ENCODE measurements at regions not wholly inside any gene's neighbourhood (a gene's known extent, or its start where the extent isn't known, plus 50 kb on each side); places are given as distances from the start of the nearest gene placed in this dataset.

DNA sequence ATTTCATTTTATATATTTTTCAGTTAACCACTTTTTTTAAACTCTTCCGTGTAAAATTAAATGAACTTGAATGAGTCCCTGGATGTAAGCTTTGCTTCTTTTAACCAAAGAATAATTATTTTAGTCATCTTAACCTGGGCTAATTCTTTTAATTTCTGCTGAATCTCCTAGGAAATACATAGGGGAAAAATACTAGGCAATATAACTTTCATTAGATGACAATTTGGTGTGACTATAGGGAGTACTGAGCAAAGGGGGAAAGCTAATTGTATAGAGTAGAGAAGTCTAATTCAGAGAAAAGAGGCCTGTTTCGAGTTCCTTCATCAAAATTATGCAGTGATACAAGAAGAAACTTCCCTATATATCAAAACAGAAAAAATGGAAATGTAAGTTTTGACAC is 388.1 kb downstream of the NOVA1 start:
- Mint-ChIP-seq H3K27ac (ENCODE audit: unreplicated experiment) (no peak overlapping the region), H3K4me1 (ENCODE audit: unreplicated experiment) (no peaks in the 10 kb centered on the region), H3K36me3 (ENCODE audit: low read depth, unreplicated experiment) (no peaks in the 10 kb centered on the region), H3K4me3 (ENCODE audit: unreplicated experiment) (no peak overlapping the region), H3K27me3 (ENCODE audit: unreplicated experiment) (peaks cover 3% of the 10 kb centered on the region), H3K9me3 (ENCODE audit: unreplicated experiment) (no peaks in the 10 kb centered on the region)
- DNase-seq (ENCODE audit: low spot score) = no peak
- TF ChIP-seq, protein P1, sequence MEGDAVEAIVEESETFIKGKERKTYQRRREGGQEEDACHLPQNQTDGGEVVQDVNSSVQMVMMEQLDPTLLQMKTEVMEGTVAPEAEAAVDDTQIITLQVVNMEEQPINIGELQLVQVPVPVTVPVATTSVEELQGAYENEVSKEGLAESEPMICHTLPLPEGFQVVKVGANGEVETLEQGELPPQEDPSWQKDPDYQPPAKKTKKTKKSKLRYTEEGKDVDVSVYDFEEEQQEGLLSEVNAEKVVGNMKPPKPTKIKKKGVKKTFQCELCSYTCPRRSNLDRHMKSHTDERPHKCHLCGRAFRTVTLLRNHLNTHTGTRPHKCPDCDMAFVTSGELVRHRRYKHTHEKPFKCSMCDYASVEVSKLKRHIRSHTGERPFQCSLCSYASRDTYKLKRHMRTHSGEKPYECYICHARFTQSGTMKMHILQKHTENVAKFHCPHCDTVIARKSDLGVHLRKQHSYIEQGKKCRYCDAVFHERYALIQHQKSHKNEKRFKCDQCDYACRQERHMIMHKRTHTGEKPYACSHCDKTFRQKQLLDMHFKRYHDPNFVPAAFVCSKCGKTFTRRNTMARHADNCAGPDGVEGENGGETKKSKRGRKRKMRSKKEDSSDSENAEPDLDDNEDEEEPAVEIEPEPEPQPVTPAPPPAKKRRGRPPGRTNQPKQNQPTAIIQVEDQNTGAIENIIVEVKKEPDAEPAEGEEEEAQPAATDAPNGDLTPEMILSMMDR (IDR thresholded peaks at IDR 0.05; ENCODE audit: unreplicated experiment) = no peak

DNA sequence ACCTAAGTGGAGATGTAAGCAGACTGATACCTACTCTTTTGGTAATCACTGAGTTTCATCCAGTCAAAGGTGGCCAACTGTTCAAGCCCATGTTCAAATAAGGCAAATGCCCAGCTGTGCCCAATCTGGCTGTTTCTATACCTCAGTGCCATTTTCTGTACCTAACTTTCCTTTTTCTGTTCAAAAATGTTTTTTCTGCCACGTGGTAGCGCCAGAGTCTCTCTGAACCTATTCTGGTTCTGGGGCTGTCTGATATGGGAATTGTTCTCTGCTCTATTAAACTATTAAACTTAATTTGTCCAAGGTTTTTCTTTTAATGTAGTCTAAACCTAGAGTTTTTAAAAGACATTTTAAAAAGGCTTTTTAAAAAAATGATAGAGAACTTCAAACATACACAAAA is 391.2 kb downstream of the NOVA1 start:
- no peak for DNase-seq (ENCODE audit: low spot score)
- TF ChIP-seq, protein P1 (IDR thresholded peaks at IDR 0.05; ENCODE audit: unreplicated experiment) = no peak
- no peaks in the 10 kb centered on the region for H3K36me3 Mint-ChIP-seq (ENCODE audit: low read depth, unreplicated experiment)
- no peaks in the 10 kb centered on the region for H3K4me1 Mint-ChIP-seq (ENCODE audit: unreplicated experiment)
- H3K27ac Mint-ChIP-seq (ENCODE audit: unreplicated experiment) = no peak overlapping the region
- no peaks in the 10 kb centered on the region for H3K9me3 Mint-ChIP-seq (ENCODE audit: unreplicated experiment)
- H3K4me3 Mint-ChIP-seq (ENCODE audit: unreplicated experiment) = no peak overlapping the region
- peaks cover 7% of the 10 kb centered on the region for H3K27me3 Mint-ChIP-seq (ENCODE audit: unreplicated experiment)

DNA sequence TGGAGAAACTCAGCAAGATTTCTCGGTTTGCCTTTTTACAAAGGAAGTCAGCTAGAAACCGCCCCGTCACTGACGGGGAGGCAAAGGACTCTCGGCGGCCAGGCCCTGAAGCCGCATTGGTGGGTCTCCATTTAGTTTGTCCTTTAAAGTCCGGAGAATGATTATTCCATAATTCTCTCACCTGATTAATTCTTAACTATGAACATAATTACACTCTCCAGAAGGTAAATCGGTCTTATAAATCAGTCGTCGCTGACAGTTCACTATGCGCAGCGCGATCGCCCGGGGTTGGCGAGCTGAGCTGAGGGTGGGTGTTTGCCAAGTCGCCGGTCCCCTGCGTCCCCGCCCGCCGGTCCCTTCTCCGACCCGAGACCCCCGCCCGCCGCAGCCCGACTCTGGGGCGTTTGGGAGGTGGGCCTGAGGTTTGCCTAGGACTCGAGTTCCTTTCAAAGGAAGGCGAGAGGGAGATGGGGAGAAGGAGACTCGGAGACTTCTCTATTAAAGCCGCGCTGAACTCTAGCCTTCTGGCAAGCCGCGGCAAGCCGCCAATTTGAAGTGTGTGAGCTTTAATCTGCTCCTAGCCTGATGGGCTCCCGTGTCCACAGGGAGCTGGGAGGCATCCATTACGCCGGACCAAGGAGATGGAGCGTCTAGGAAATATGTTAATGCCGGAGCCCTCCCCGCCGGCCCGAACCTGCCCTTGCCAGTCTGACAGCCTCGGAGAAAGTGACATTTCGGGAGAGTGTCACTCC is 392.9 kb downstream of the NOVA1 start:
- H3K27ac Mint-ChIP-seq (ENCODE audit: unreplicated experiment) = no peak overlapping the region
- TF ChIP-seq, protein P1 (IDR thresholded peaks at IDR 0.05; ENCODE audit: unreplicated experiment) = no peak
- no peaks in the 10 kb centered on the region for H3K36me3 Mint-ChIP-seq (ENCODE audit: low read depth, unreplicated experiment)
- H3K9me3 Mint-ChIP-seq (ENCODE audit: unreplicated experiment) = no peaks in the 10 kb centered on the region
- peak; percentile 33 for DNase-seq (ENCODE audit: low spot score)
- peaks cover 7% of the 10 kb centered on the region for H3K27me3 Mint-ChIP-seq (ENCODE audit: unreplicated experiment)
- H3K4me1 Mint-ChIP-seq (ENCODE audit: unreplicated experiment) = no peaks in the 10 kb centered on the region
- H3K4me3 Mint-ChIP-seq (ENCODE audit: unreplicated experiment) = peak overlapping the region; percentile 92

DNA sequence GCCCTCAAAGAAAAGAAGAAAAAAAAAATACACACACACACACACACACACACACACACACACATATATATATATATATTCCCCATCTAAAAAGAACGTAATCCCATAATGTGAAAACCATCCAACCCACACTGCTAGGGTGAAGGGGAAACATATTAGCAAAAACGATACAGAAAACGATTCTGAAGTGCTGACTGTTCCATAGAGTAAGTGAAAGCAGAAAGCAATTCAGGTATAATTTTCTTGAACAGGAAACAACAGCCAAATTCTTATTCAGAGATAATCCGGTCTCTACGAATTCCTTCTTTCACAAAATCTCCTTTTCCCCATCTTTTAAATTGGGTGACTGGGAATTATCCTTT is 393.5 kb downstream of the NOVA1 start:
- Mint-ChIP-seq H3K4me1 (ENCODE audit: unreplicated experiment) (no peaks in the 10 kb centered on the region), H3K36me3 (ENCODE audit: low read depth, unreplicated experiment) (no peaks in the 10 kb centered on the region), H3K27me3 (ENCODE audit: unreplicated experiment) (peaks cover 7% of the 10 kb centered on the region), H3K4me3 (ENCODE audit: unreplicated experiment) (peak overlapping the region; percentile 88), H3K9me3 (ENCODE audit: unreplicated experiment) (no peaks in the 10 kb centered on the region), H3K27ac (ENCODE audit: unreplicated experiment) (no peak overlapping the region)
- TF ChIP-seq, protein P1 (IDR thresholded peaks at IDR 0.05; ENCODE audit: unreplicated experiment) = no peak
- DNase-seq (ENCODE audit: low spot score) = no peak

DNA sequence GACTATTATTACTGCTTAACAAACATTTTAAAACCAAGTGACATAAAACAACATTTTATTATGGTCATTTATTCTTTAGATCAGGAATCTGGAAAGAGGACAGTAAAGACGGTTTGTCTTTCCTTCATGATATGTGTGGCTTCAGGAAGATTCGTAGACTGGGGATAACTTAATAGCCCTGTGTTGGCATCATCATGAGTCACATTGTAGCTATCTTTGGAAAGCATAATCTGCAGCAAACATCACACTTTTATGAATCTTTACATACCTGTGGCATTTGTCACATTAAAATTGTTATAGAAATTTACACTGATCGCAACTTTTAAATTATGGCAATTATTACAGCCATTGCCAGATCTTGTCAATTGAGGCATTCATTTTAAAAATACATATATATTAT is 397.1 kb downstream of the NOVA1 start:
- H3K4me1 Mint-ChIP-seq (ENCODE audit: unreplicated experiment) = no peaks in the 10 kb centered on the region
- no peak for DNase-seq (ENCODE audit: low spot score)
- TF ChIP-seq, protein P1 (IDR thresholded peaks at IDR 0.05; ENCODE audit: unreplicated experiment) = no peak
- no peak overlapping the region for H3K27ac Mint-ChIP-seq (ENCODE audit: unreplicated experiment)
- H3K9me3 Mint-ChIP-seq (ENCODE audit: unreplicated experiment) = no peaks in the 10 kb centered on the region
- peaks cover 8% of the 10 kb centered on the region for H3K27me3 Mint-ChIP-seq (ENCODE audit: unreplicated experiment)
- no peak overlapping the region for H3K4me3 Mint-ChIP-seq (ENCODE audit: unreplicated experiment)
- no peaks in the 10 kb centered on the region for H3K36me3 Mint-ChIP-seq (ENCODE audit: low read depth, unreplicated experiment)

Data from endothelial cell (in vitro differentiated cells).